SK-N-SH (cell line): ENCODE measurements at regions not wholly inside any gene's neighbourhood (a gene's known extent, or its start where the extent isn't known, plus 50 kb on each side); places are given as distances from the start of the nearest gene placed in this dataset.

Experiments
- CTCF ChIA-PET: fragments of 300-600, 350-600 bp; formaldehyde crosslinking; extraction: SDS; loops from one replicate; lab custom pipeline; 2021; lab: Yijun Ruan, JAX
- POLR2A ChIA-PET: fragments of 350-600 bp; sonication (Branson Sonifier 250); formaldehyde crosslinking; extraction: SDS; loops from one replicate; lab custom pipeline; 2020; ENCODE audit warnings: antibody characterized with exemption, inconsistent platforms; lab: Yijun Ruan, JAX
- DNase-seq: peaks from one replicate; pipeline ENCODE4 v3.0.0; 2012
- H2AFZ ChIP-seq: fragments of 200-600 bp; sonication (generic); 2 replicates; pipeline ENCODE4 v1.8.1; 2016; ENCODE audit warnings: antibody characterized with exemption, mild to moderate bottlenecking, low read depth
- H3F3A ChIP-seq: fragments of 200-600 bp; sonication (generic); replicated peaks from 2 replicates; pipeline ENCODE3; 2016; ENCODE audit warnings: antibody characterized with exemption, mild to moderate bottlenecking; ENCODE audit not compliant: insufficient read depth
- H3K27ac ChIP-seq, 2 experiments: fragments of 200-500 bp in 1 of 2; fragments of 200-600 bp in 1 of 2; sonication (Bioruptor generic) in 1 of 2; sonication (generic), shearing (Covaris generic) in 1 of 2; 2 replicates each; pipeline versions ENCODE4 v1.5.1 to v1.6.1; 2014 to 2016; ENCODE audit warnings: low read depth in 2 of 2, inconsistent platforms in 1 of 2, low read length in 1 of 2, mild to moderate bottlenecking in 1 of 2, mixed read lengths in 1 of 2
- H3K27me3 ChIP-seq: fragments of 200-600 bp; sonication (generic), shearing (Covaris generic); 2 replicates; pipeline ENCODE4 v1.6.1; 2016; ENCODE audit warnings: mixed run types; ENCODE audit not compliant: insufficient read depth
- H3K36me3 ChIP-seq, 2 experiments: fragments of 200-500 bp in 1 of 2; fragments of 200-600 bp in 1 of 2; sonication (Bioruptor generic) in 1 of 2; sonication (generic) in 1 of 2; replicated peaks in 1 of 2; 2 replicates each; pipeline versions ENCODE3 to v1.5.1; 2014 to 2016; ENCODE audit warnings: low read length in 1 of 2, mild to moderate bottlenecking in 1 of 2; ENCODE audit not compliant: insufficient read depth in 2 of 2, control insufficient read depth in 1 of 2
- H3K4me1 ChIP-seq, 2 experiments: fragments of 200-500 bp in 1 of 2; fragments of 200-600 bp in 1 of 2; sonication (Bioruptor generic) in 1 of 2; sonication (generic), shearing (Covaris generic) in 1 of 2; 2 replicates each; pipeline versions ENCODE4 v1.5.1 to v1.6.1; 2014 to 2016; ENCODE audit warnings: low read depth in 1 of 2, low read length in 1 of 2, mixed run types in 1 of 2; ENCODE audit not compliant: insufficient read depth in 2 of 2, control insufficient read depth in 1 of 2
- H3K4me2 ChIP-seq: fragments of 200-600 bp; sonication (generic), shearing (Covaris generic); 2 replicates; pipeline ENCODE4 v1.6.1; 2017; ENCODE audit warnings: mixed run types
- H3K4me3 ChIP-seq, 2 experiments: fragments of 200-500 bp in 1 of 2; fragments of 200-600 bp in 1 of 2; sonication (Bioruptor generic) in 1 of 2; sonication (generic), shearing (Covaris generic) in 1 of 2; 2 replicates each; pipeline versions ENCODE4 v1.5.1 to v1.8.1; 2014 to 2016; ENCODE audit warnings: low read depth in 2 of 2, inconsistent platforms in 1 of 2, low read length in 1 of 2, mild to moderate bottlenecking in 1 of 2, mixed read lengths in 1 of 2, moderate library complexity in 1 of 2
- H3K79me2 ChIP-seq: fragments of 200-600 bp; sonication (generic); 2 replicates; pipeline ENCODE4 v1.8.1; 2017; ENCODE audit warnings: mild to moderate bottlenecking; ENCODE audit not compliant: insufficient read depth
- H3K9ac ChIP-seq: fragments of 200-600 bp; sonication (generic); 2 replicates; pipeline ENCODE4 v1.6.1; 2017; ENCODE audit warnings: mixed run types
- H3K9me2 ChIP-seq: fragments of 200-600 bp; sonication (generic); 2 replicates; pipeline ENCODE4 v1.6.1; 2017; ENCODE audit warnings: mixed run types
- H3K9me3 ChIP-seq: fragments of 200-600 bp; sonication (generic); 2 replicates; pipeline ENCODE4 v1.6.1; 2017; ENCODE audit warnings: mixed run types, mild to moderate bottlenecking, moderate library complexity
- H4K20me1 ChIP-seq: fragments of 200-600 bp; sonication (generic); 2 replicates; pipeline ENCODE4 v1.6.1; 2017; ENCODE audit warnings: mild to moderate bottlenecking, mixed run types; ENCODE audit not compliant: insufficient read depth
- CTCF ChIP-seq: fragments of 200-600 bp; sonication (generic); IDR thresholded peaks from 2 replicates; pipeline ENCODE4 v1.6.1; 2017; ENCODE audit warnings: antibody characterized with exemption, mild to moderate bottlenecking, moderate library complexity
- ELF1 ChIP-seq: IDR thresholded peaks from 2 replicates; pipeline ENCODE4 v1.4.0; 2012
- FOSL2 ChIP-seq: IDR thresholded peaks from 2 replicates; pipeline ENCODE4 v1.4.0; 2012; ENCODE audit warnings: low read depth, mild to moderate bottlenecking, moderate library complexity, borderline replicate concordance
- FOXJ3 ChIP-seq: sonication (generic); formaldehyde crosslinking; IDR thresholded peaks from 2 replicates; pipeline ENCODE4 v1.5.1; 2020; ENCODE audit warnings: mild to moderate bottlenecking, missing genetic modification reagents
- FOXM1 ChIP-seq: IDR thresholded peaks from 2 replicates; pipeline ENCODE4 v1.4.0; 2012; ENCODE audit warnings: low read depth, mild to moderate bottlenecking
- GABPA ChIP-seq: IDR thresholded peaks from 2 replicates; pipeline ENCODE4 v1.4.0; 2012; ENCODE audit warnings: low read depth, mild to moderate bottlenecking
- MAX ChIP-seq: IDR thresholded peaks from 2 replicates; pipeline ENCODE4 v1.4.0; 2012; ENCODE audit warnings: low read depth
- NRF1 ChIP-seq: IDR thresholded peaks from 2 replicates; pipeline ENCODE4 v1.6.1; 2012; ENCODE audit warnings: low read depth, mild to moderate bottlenecking, low read length
- PBX3 ChIP-seq: IDR thresholded peaks from 2 replicates; pipeline ENCODE4; 2012
- POLR2AphosphoS5 ChIP-seq: IDR thresholded peaks from 2 replicates; pipeline ENCODE4 v1.6.1; 2012; ENCODE audit warnings: low read depth, low read length
- REST ChIP-seq: IDR thresholded peaks from 2 replicates; pipeline ENCODE4 v1.6.1; 2012; ENCODE audit warnings: mild to moderate bottlenecking, low read depth, low read length, moderate library complexity
- RFX5 ChIP-seq: IDR thresholded peaks from 2 replicates; pipeline ENCODE4 v1.6.1; 2012; ENCODE audit warnings: mild to moderate bottlenecking, improper control_type of control experiment, low read length
- RXRA ChIP-seq: IDR thresholded peaks from 2 replicates; pipeline ENCODE4 v1.4.0; 2012; ENCODE audit warnings: low read depth, mild to moderate bottlenecking, borderline replicate concordance
- SMC3 ChIP-seq: IDR thresholded peaks from 2 replicates; pipeline ENCODE4 v1.6.1; 2012; ENCODE audit warnings: low read depth, low read length, improper control_type of control experiment
- TCF12 ChIP-seq: IDR thresholded peaks from 2 replicates; pipeline ENCODE4 v1.4.0; 2012
- TEAD4 ChIP-seq: IDR thresholded peaks from 2 replicates; pipeline ENCODE4 v1.4.0; 2012; ENCODE audit warnings: mild to moderate bottlenecking, borderline replicate concordance; ENCODE audit not compliant: insufficient read depth
- USF1 ChIP-seq: IDR thresholded peaks from 2 replicates; pipeline ENCODE4 v1.4.0; 2012; ENCODE audit warnings: low read depth, borderline replicate concordance
- USF2 ChIP-seq: fragments of 150-350 bp; IDR thresholded peaks from 2 replicates; pipeline ENCODE4 v1.6.1; 2017; ENCODE audit warnings: antibody characterized with exemption, low read length, low read depth, borderline replicate concordance
- YY1 ChIP-seq: IDR thresholded peaks from 2 replicates; pipeline ENCODE4 v1.4.0; 2012; ENCODE audit warnings: low read depth, mild to moderate bottlenecking
- WGBS: methylation state at CpG from one replicate; pipeline ENCODE4 v1.1.6; 2017; ENCODE audit warnings: low lambda C conversion rate; 5-methylcytosine and 5-hydroxymethylcytosine counted together

GRCh38 chr2:145846982-145847381, 1327.1 kb upstream of the ZEB2 start:
- Histone ChIP-seq H3K9ac (no peak overlapping the region), H2AFZ (no peak overlapping the region), H3K27me3 (no peaks in the 10 kb centered on the region), H3K36me3 (no peaks in the 10 kb centered on the region), H3K9me2 (no peaks in the 10 kb centered on the region), H3K4me3 (no peak overlapping the region), H3F3A (no peaks in the 10 kb centered on the region), H3K4me2 (no peak overlapping the region), H3K9me3 (no peaks in the 10 kb centered on the region), H3K4me1 (no peaks in the 10 kb centered on the region), H4K20me1 (no peaks in the 10 kb centered on the region), H3K27ac (no peak overlapping the region), H3K79me2 (no peaks in the 10 kb centered on the region)
- POLR2A ChIA-PET = no interaction called here
- TF ChIP-seq FOXM1 (no peak), USF1 (no peak), YY1 (no peak), ELF1 (no peak), FOSL2 (no peak), RXRA (no peak), SMC3 (no peak), RFX5 (no peak), MAX (no peak), PBX3 (no peak), TEAD4 (no peak), USF2 (no peak), NRF1 (no peak), GABPA (no peak), REST (no peak), TCF12 (no peak), CTCF (no peak), POLR2AphosphoS5 (no peak), FOXJ3 (CRISPR knock-in tag) (no peak)
- 83% methylated on average over 4 of the region's 4 CpGs for WGBS
- CTCF ChIA-PET = interaction anchor here (0.8 kb wide), 1 partner anchor 13 kb away, joined by 3 read pairs; no protein-coding TSS in a partner anchor
- DNase-seq = no peak
